Left renal pelvis (tissue), 4 donors: ENCODE measurements at regions not wholly inside any gene's neighbourhood (a gene's known extent, or its start where the extent isn't known, plus 50 kb on each side); places are given as distances from the start of the nearest gene placed in this dataset.
"Not testable (repeated sequence)": the region's sequence is repeated elsewhere in the genome, so short reads cannot be mapped to it uniquely, and the experiment has no call there.

ENCODE experiments used
- DNase-seq, 4 donors: peaks; one replicate each; pipeline ENCODE4 v3.0.0-alpha.2; 2013; ENCODE audit warnings: low read depth in 4 of 4, low spot score in 3 of 4

- DNase-seq: no peak
Measured at GRCh38 chr10:120047926-120048325, 155.4 kb downstream of the SEC23IP start.

- DNase-seq: no peak
Measured at GRCh38 chr10:120048391-120048790, 155.9 kb downstream of the SEC23IP start.

- no peak for DNase-seq
Measured at GRCh38 chr10:120051671-120052070, 159.1 kb downstream of the SEC23IP start.

GRCh38 chr10:120052964-120053702, 160.6 kb downstream of the SEC23IP start:
- DNase-seq: no peak

- not testable (repeated sequence) for DNase-seq
Measured at GRCh38 chr10:120059790-120060189, 167.3 kb downstream of the SEC23IP start.

- DNase-seq: no peak
Measured at GRCh38 chr10:120067427-120067826, 174.9 kb downstream of the SEC23IP start.

- DNase-seq: no peak
Measured at GRCh38 chr10:120069700-120070099, 177.2 kb downstream of the SEC23IP start.

DNA sequence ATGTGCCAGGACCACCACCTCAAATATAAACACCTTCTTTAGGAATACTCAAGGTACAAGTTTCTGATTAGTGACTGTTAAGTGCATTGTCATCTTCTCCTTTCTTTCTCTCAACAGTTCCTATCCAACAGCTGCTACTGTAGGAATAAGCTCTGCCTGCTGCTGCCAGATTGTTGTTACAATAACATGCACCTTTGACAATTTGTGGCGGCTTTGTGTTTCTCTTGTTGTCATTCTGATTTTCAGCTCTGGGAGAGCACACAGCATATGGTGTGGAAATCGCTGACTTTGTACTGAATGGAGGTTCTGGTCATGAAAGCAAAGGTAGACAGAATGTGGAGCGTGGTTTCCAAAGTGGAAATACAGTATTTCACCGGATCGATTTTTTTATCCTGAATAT, 182.8 kb downstream of the SEC23IP start:
- no peak for DNase-seq

- DNase-seq: no peak
Measured at GRCh38 chr10:120076996-120077706, 184.6 kb downstream of the SEC23IP start.

DNA sequence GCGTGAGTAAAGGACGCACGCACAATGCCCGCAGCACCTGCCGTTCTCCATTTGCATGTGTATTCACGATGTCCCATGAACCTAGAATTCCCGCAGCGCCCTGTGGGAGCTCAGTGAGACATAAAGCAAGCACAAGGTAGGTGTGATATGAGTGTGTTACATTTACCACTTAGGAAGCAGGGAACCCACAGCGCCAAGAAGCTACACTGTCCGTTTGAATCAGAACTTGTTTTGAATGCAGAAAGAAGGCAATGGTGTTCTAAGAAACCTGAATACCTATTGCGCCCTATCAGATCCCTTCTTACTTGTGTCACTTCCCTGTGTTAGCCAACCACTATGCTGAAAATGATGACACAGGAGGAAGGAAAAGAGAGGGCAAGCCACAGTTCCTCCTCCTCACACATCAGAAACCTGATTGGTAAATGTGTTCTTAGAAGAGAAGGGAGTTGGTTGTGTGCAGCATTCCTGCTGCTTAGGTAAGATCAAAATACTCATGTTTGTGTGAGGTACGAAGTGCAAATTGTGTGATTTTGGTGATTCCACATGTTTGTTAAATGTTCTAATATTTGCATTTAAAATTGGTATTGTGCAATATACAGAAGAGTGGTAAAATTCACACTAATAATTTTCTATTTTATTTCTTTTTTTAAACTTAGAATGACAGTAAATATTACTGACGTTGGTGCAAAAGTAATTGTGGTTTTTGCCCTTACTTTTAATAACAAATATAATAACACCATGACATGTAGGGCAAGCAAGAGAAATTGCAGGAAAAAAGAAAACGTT, 185.4 kb downstream of the SEC23IP start:
- no peak for DNase-seq

- peak in 2 of 4 donors; percentile 1 to 8 for DNase-seq
Measured at GRCh38 chr10:120085096-120085796, 192.7 kb downstream of the SEC23IP start.

DNA sequence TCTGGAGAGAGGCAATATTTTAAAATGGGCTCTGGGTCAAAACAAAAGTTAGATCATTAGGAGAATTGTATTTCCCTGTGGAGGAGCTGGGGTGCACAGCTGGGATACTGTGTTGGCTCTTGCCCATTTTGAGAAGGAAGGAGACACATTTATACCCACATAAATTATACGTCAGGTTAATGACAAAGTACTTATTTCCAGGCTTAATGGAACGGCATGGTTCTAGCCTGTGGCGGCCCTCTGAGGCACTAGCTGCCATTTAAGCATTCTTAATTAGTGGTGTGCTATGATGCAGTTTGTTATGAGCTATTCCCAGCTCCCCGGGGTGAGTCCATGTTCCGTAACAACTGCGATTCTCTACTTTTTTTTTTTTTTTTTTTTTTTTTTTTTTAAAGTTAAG, 193.5 kb downstream of the SEC23IP start:
- no peak for DNase-seq

GRCh38 chr10:120087109-120087508, 194.6 kb downstream of the SEC23IP start:
- no peak for DNase-seq

DNA sequence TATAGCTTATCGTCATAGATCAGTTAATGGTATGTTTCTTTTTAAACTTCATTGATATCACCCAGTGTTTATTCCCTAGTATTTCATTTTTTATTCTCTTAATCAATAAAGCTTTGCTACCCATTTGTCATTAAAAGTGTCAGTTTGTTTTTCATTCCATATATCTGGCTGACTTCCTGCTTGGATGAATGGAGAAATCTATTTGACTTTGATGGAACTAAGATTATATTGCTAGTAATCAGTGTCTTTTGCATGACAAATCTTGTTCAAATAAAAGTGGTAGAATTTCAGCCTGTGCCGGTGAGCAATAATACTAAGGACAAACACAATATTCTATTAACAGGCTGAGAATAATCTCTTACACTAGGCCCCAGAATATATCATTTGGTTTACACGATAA, 203.3 kb downstream of the SEC23IP start:
- DNase-seq: no peak

DNA sequence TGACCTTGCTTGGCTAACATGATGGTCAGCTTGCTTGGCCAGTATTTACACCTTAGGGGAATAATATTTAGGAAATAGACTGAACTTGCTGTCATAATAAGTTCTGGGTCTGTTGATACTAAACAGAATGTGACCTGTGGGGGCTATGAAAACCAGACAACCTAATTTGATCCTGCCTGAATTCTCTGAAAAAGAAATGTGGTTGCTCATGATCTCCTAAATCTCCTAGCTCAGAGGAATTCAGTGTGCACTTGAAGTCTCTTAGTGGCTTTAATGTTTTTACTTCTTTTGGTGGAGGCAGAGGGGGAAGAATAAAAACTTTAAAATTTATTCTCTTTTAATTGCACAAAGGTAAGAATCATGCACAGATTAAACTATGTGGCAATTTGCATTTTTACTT, 205.2 kb downstream of the SEC23IP start:
- DNase-seq: no peak

GRCh38 chr10:120098232-120098930, 205.9 kb downstream of the SEC23IP start:
- no peak for DNase-seq

DNA sequence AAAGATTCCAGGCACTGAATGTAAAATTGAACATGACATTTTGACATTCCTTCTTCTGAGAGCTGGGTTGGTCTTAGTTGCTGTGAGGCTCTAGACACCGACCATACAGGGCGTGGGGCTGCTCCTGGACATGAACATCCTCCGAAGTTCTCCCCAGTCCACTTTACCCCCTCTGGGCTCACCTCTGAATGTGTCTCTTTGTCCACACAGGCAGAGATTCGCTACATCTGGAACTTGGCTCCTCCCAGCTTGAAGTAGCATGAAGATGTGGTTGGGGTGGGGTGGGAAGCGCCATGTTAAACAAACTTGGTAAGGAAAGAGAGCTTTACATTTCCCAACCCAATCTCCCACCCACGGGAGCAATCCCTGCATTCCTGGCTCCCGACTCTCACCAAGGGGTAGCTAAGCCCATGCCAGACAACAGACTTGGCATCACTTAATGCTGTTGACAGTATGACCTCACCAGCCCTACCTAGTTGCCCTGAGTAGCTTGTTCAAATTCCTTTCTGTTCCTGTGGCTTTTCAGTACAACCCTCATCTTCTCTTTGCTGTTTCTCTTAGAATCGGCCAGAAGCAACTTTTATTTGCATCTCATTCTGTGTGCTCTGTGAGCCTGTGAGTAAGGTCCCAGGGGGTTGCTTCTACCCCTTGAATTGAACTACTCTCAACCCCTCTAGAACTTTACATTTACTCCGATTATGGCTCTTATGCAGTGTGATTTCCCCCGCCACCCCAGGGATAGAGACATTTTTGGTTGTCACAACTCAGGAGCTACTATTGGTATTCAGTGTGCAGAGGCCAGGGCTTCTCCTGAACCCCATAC, 211.4 kb downstream of the SEC23IP start:
- no peak for DNase-seq

GRCh38 chr10:120105001-120105400, 212.5 kb downstream of the SEC23IP start:
- DNase-seq: no peak

- no peak for DNase-seq
Measured at GRCh38 chr10:120105492-120105891, 213.0 kb downstream of the SEC23IP start.
